Left ventricle myocardium inferior (tissue), 1 donor: ENCODE measurements at regions not wholly inside any gene's neighbourhood (a gene's known extent, or its start where the extent isn't known, plus 50 kb on each side); places are given as distances from the start of the nearest gene placed in this dataset.
"Not testable (repeated sequence)": the region's sequence is repeated elsewhere in the genome, so short reads cannot be mapped to it uniquely, and the experiment has no call there.

Experiments
- DNase-seq: peaks from one replicate; pipeline ENCODE4 v3.0.0-alpha.2; 2020
- H3K27ac ChIP-seq: fragments of 200-600 bp; replicated peaks from 2 replicates; pipeline ENCODE4 v1.8.0; 2021
- H3K27me3 ChIP-seq: fragments of 200-600 bp; 2 replicates; pipeline ENCODE4 v1.8.0; 2021; ENCODE audit warnings: low read depth
- H3K36me3 ChIP-seq: fragments of 200-600 bp; 2 replicates; pipeline ENCODE4 v1.8.0; 2021
- H3K4me1 ChIP-seq: fragments of 200-600 bp; 2 replicates; pipeline ENCODE4 v1.8.0; 2021
- H3K4me3 ChIP-seq: fragments of 200-600 bp; 2 replicates; pipeline ENCODE4 v1.8.0; 2021; ENCODE audit warnings: mild to moderate bottlenecking, moderate library complexity
- H3K9me3 ChIP-seq: fragments of 200-600 bp; replicated peaks from 2 replicates; pipeline ENCODE4 v1.8.0; 2021
- intact Hi-C: fragments of 100-400 bp; cut with micrococcal nuclease; formaldehyde crosslinking; loops from one replicate; pipeline ENCODE4 v1.11.0; 2022
- donor health status: DM: no; HTN: yes; CAD: no; lungs with severe emphysema.

- H3K4me3 ChIP-seq, H3K36me3 ChIP-seq, H3K4me1 ChIP-seq, H3K27me3 ChIP-seq, intact Hi-C loops, DNase-seq, H3K27ac ChIP-seq: not testable (repeated sequence)
- H3K9me3 ChIP-seq, result peaks cover 81% of the 10 kb centered on the region
Measured at GRCh38 chr21:10381687-10382060, 139.7 kb upstream of the TPTE start.

- H3K9me3 ChIP-seq, result peaks cover 81% of the 10 kb centered on the region
- intact Hi-C loops, DNase-seq, H3K4me3 ChIP-seq, H3K27me3 ChIP-seq, H3K4me1 ChIP-seq, H3K27ac ChIP-seq, H3K36me3 ChIP-seq: not testable (repeated sequence)
Measured at GRCh38 chr21:10382135-10382534, 139.2 kb upstream of the TPTE start.

- H3K27me3 ChIP-seq, H3K4me3 ChIP-seq, DNase-seq, H3K36me3 ChIP-seq, intact Hi-C loops, H3K27ac ChIP-seq, H3K4me1 ChIP-seq: not testable (repeated sequence)
- H3K9me3 ChIP-seq, result peaks cover 79% of the 10 kb centered on the region
Measured at GRCh38 chr21:10382580-10382979, 138.8 kb upstream of the TPTE start.

- peaks cover 83% of the 10 kb centered on the region for H3K9me3 ChIP-seq
- intact Hi-C loops, result not testable (repeated sequence)
Measured at GRCh38 chr21:10383571-10383970, 137.8 kb upstream of the TPTE start.

GRCh38 chr21:10384304-10384861 lies 137.0 kb upstream of the TPTE start:
- intact Hi-C loops, H3K4me3 ChIP-seq: not testable (repeated sequence)
- peaks cover 87% of the 10 kb centered on the region for H3K9me3 ChIP-seq

More at GRCh38 chr21:10383571-10383970, 137.8 kb upstream of the TPTE start:
- not testable (repeated sequence) for H3K27me3 ChIP-seq, H3K27ac ChIP-seq, H3K4me3 ChIP-seq, DNase-seq, H3K36me3 ChIP-seq, H3K4me1 ChIP-seq

GRCh38 chr21:10385202-10385601 lies 136.2 kb upstream of the TPTE start:
- H3K27me3 ChIP-seq, H3K27ac ChIP-seq, intact Hi-C loops, H3K36me3 ChIP-seq, H3K4me3 ChIP-seq, H3K4me1 ChIP-seq, DNase-seq: not testable (repeated sequence)
- H3K9me3 ChIP-seq, result peaks cover 85% of the 10 kb centered on the region

More at GRCh38 chr21:10384304-10384861, 137.0 kb upstream of the TPTE start:
- not testable (repeated sequence) for DNase-seq, H3K4me1 ChIP-seq, H3K36me3 ChIP-seq, H3K27me3 ChIP-seq, H3K27ac ChIP-seq

GRCh38 chr21:10385898-10386527 lies 135.4 kb upstream of the TPTE start:
- H3K27ac ChIP-seq, intact Hi-C loops, H3K4me3 ChIP-seq, H3K36me3 ChIP-seq, H3K27me3 ChIP-seq, DNase-seq, H3K4me1 ChIP-seq: not testable (repeated sequence)
- H3K9me3 ChIP-seq, result peaks cover 81% of the 10 kb centered on the region

GRCh38 chr21:10387692-10388450 lies 133.5 kb upstream of the TPTE start:
- H3K36me3 ChIP-seq, DNase-seq, H3K4me3 ChIP-seq, intact Hi-C loops, H3K4me1 ChIP-seq, H3K27ac ChIP-seq, H3K27me3 ChIP-seq: not testable (repeated sequence)
- H3K9me3 ChIP-seq, result peaks cover 75% of the 10 kb centered on the region

- H3K4me3 ChIP-seq, H3K4me1 ChIP-seq, DNase-seq, H3K27me3 ChIP-seq, H3K27ac ChIP-seq, intact Hi-C loops, H3K36me3 ChIP-seq: not testable (repeated sequence)
- peaks cover 74% of the 10 kb centered on the region for H3K9me3 ChIP-seq
Measured at GRCh38 chr21:10388625-10389024, 132.8 kb upstream of the TPTE start.

- H3K27ac ChIP-seq, H3K4me1 ChIP-seq, H3K4me3 ChIP-seq, H3K27me3 ChIP-seq, intact Hi-C loops, DNase-seq, H3K36me3 ChIP-seq: not testable (repeated sequence)
- H3K9me3 ChIP-seq, result peaks cover 66% of the 10 kb centered on the region
Measured at GRCh38 chr21:10392301-10392700, 129.1 kb upstream of the TPTE start.

- H3K36me3 ChIP-seq, intact Hi-C loops, H3K4me3 ChIP-seq, DNase-seq, H3K27ac ChIP-seq, H3K27me3 ChIP-seq, H3K4me1 ChIP-seq: not testable (repeated sequence)
- peaks cover 49% of the 10 kb centered on the region for H3K9me3 ChIP-seq
Measured at GRCh38 chr21:10395963-10396362, 125.4 kb upstream of the TPTE start.

- DNase-seq, H3K4me1 ChIP-seq, H3K27ac ChIP-seq, H3K4me3 ChIP-seq, H3K27me3 ChIP-seq, intact Hi-C loops, H3K36me3 ChIP-seq: not testable (repeated sequence)
- peaks cover 53% of the 10 kb centered on the region for H3K9me3 ChIP-seq
Measured at GRCh38 chr21:10397495-10397915, 123.9 kb upstream of the TPTE start.

GRCh38 chr21:10398692-10399489 lies 122.5 kb upstream of the TPTE start:
- H3K27ac ChIP-seq, DNase-seq, H3K36me3 ChIP-seq, H3K4me3 ChIP-seq, H3K4me1 ChIP-seq, intact Hi-C loops, H3K27me3 ChIP-seq: not testable (repeated sequence)
- peaks cover 55% of the 10 kb centered on the region for H3K9me3 ChIP-seq
